ENCODE measurements at regions not wholly inside any gene's neighbourhood (a gene's known extent, or its start where the extent isn't known, plus 50 kb on each side); places are given as distances from the start of the nearest gene placed in this dataset.

GRCh38 chr2:63665091-63665490 lies 76.3 kb downstream of the MDH1 start:
- Histone ChIP-seq H3K36me3 (no peaks in the 10 kb centered on the region), H3K9me3 (ENCODE audit: low read depth) (no peaks in the 10 kb centered on the region), H3K27ac (no peak overlapping the region), H3K27me3 (no peaks in the 10 kb centered on the region), H3K4me3 (no peak overlapping the region), H3K4me1 (ENCODE audit: low read depth) (no peaks in the 10 kb centered on the region)
- no peak for TF ChIP-seq CTCF (IDR thresholded peaks at IDR 0.05; ENCODE audit: low read depth, low read length)
- DNase-seq (ENCODE audit: low read depth in 1 of 2, low spot score in 1 of 2): no peak

GRCh38 chr2:63665846-63666475 lies 77.2 kb downstream of the MDH1 start:
- Histone ChIP-seq H3K4me3 (no peak overlapping the region), H3K4me1 (ENCODE audit: low read depth) (no peaks in the 10 kb centered on the region), H3K36me3 (no peaks in the 10 kb centered on the region), H3K27me3 (no peaks in the 10 kb centered on the region), H3K9me3 (ENCODE audit: low read depth) (no peaks in the 10 kb centered on the region), H3K27ac (no peak overlapping the region)
- no peak for TF ChIP-seq CTCF (IDR thresholded peaks at IDR 0.05; ENCODE audit: low read depth, low read length)
- DNase-seq (ENCODE audit: low read depth in 1 of 2, low spot score in 1 of 2): peak in 1 of 2 donors; percentile 78

GRCh38 chr2:63667132-63667700 lies 78.5 kb downstream of the MDH1 start:
- TF ChIP-seq CTCF (IDR thresholded peaks at IDR 0.05; ENCODE audit: low read depth, low read length): no peak
- Histone ChIP-seq H3K27me3 (no peaks in the 10 kb centered on the region), H3K4me3 (no peak overlapping the region), H3K36me3 (no peaks in the 10 kb centered on the region), H3K9me3 (ENCODE audit: low read depth) (no peaks in the 10 kb centered on the region), H3K27ac (no peak overlapping the region), H3K4me1 (ENCODE audit: low read depth) (no peaks in the 10 kb centered on the region)
- no peak for DNase-seq (ENCODE audit: low read depth in 1 of 2, low spot score in 1 of 2)

GRCh38 chr2:63668000-63668399 lies 79.2 kb downstream of the MDH1 start:
- Histone ChIP-seq H3K36me3 (no peaks in the 10 kb centered on the region), H3K4me1 (ENCODE audit: low read depth) (no peaks in the 10 kb centered on the region), H3K9me3 (ENCODE audit: low read depth) (no peaks in the 10 kb centered on the region), H3K4me3 (no peak overlapping the region), H3K27me3 (no peaks in the 10 kb centered on the region), H3K27ac (no peak overlapping the region)
- TF ChIP-seq CTCF (IDR thresholded peaks at IDR 0.05; ENCODE audit: low read depth, low read length): no peak
- no peak for DNase-seq (ENCODE audit: low read depth in 1 of 2, low spot score in 1 of 2)

- TF ChIP-seq CTCF (IDR thresholded peaks at IDR 0.05; ENCODE audit: low read depth, low read length): no peak
Measured at GRCh38 chr2:63668466-63668865, 79.7 kb downstream of the MDH1 start.

More at GRCh38 chr2:63668466-63668865, 79.7 kb downstream of the MDH1 start:
- Histone ChIP-seq H3K27me3 (no peaks in the 10 kb centered on the region), H3K27ac (no peak overlapping the region), H3K4me3 (no peak overlapping the region), H3K36me3 (no peaks in the 10 kb centered on the region), H3K9me3 (ENCODE audit: low read depth) (no peaks in the 10 kb centered on the region), H3K4me1 (ENCODE audit: low read depth) (no peaks in the 10 kb centered on the region)
- no peak for DNase-seq (ENCODE audit: low read depth in 1 of 2, low spot score in 1 of 2)

All from cardiac muscle cell (in vitro differentiated cells and primary cell).